H9 (cell line): ENCODE measurements at regions not wholly inside any gene's neighbourhood (a gene's known extent, or its start where the extent isn't known, plus 50 kb on each side); places are given as distances from the start of the nearest gene placed in this dataset.

Experiments
- DNase-seq: peaks from one replicate; pipeline ENCODE4 v3.0.0-alpha.2; 2017
- H2AFZ ChIP-seq: one replicate; pipeline ENCODE4 v1.6.1; 2013; ENCODE audit warnings: mild to moderate bottlenecking, low read length, control low read depth, moderate library complexity
- H2AK5ac ChIP-seq: 2 replicates; pipeline ENCODE4 v1.6.1; 2013; ENCODE audit warnings: low read length, control low read depth, mixed read lengths; ENCODE audit not compliant: insufficient read length
- H2BK120ac ChIP-seq: one replicate; pipeline ENCODE4 v1.6.1; 2013; ENCODE audit warnings: low read depth, mild to moderate bottlenecking, low read length, control low read depth, inconsistent platforms; ENCODE audit not compliant: poor library complexity, severe bottlenecking
- H2BK12ac ChIP-seq: 2 replicates; pipeline ENCODE4 v1.6.1; 2013; ENCODE audit warnings: low read length, control low read depth, mixed read lengths, low read depth; ENCODE audit not compliant: insufficient read length
- H2BK15ac ChIP-seq: 2 replicates; pipeline ENCODE4 v1.6.1; 2013; ENCODE audit warnings: low read depth, low read length, control low read depth
- H2BK20ac ChIP-seq: one replicate; pipeline ENCODE4 v1.6.1; 2013; ENCODE audit warnings: low read depth, mild to moderate bottlenecking, low read length, control low read depth, inconsistent platforms; ENCODE audit not compliant: poor library complexity, severe bottlenecking
- H2BK5ac ChIP-seq: 2 replicates; pipeline ENCODE4 v1.6.1; 2013; ENCODE audit warnings: low read length, control low read depth, mixed read lengths; ENCODE audit not compliant: insufficient read length
- H3K14ac ChIP-seq: 2 replicates; pipeline ENCODE4 v1.6.1; 2013; ENCODE audit warnings: low read length, control low read depth; ENCODE audit not compliant: insufficient read depth
- H3K18ac ChIP-seq: 2 replicates; pipeline ENCODE4 v1.6.1; 2013; ENCODE audit warnings: low read depth, mild to moderate bottlenecking, mixed read lengths, low read length, control low read depth; ENCODE audit not compliant: insufficient read length
- H3K23ac ChIP-seq: 2 replicates; pipeline ENCODE4 v1.6.1; 2013; ENCODE audit warnings: low read length, control low read depth, mixed read lengths, low read depth; ENCODE audit not compliant: insufficient read length
- H3K23me2 ChIP-seq: 2 replicates; pipeline ENCODE4 v1.6.1; 2013; ENCODE audit warnings: low read depth, mild to moderate bottlenecking, mixed read lengths, low read length, control low read depth; ENCODE audit not compliant: insufficient read length, poor library complexity, severe bottlenecking
- H3K27ac ChIP-seq: 2 replicates; pipeline ENCODE4 v1.5.1; 2013; ENCODE audit warnings: low read length, control low read depth, mixed read lengths, low read depth; ENCODE audit not compliant: insufficient read length
- H3K27me3 ChIP-seq: 2 replicates; pipeline ENCODE4 v1.6.1; 2013; ENCODE audit warnings: low read length, control low read depth, inconsistent platforms; ENCODE audit not compliant: insufficient read depth
- H3K4ac ChIP-seq: 2 replicates; pipeline ENCODE4 v1.6.1; 2013; ENCODE audit warnings: low read depth, mild to moderate bottlenecking, control low read depth, inconsistent platforms, low read length, moderate library complexity
- H3K4me1 ChIP-seq: 2 replicates; pipeline ENCODE4 v1.6.1; 2013; ENCODE audit warnings: low read length, control low read depth, inconsistent platforms; ENCODE audit not compliant: insufficient read depth
- H3K4me2 ChIP-seq: 2 replicates; pipeline ENCODE4 v1.6.1; 2013; ENCODE audit warnings: low read length, control low read depth, mixed read lengths; ENCODE audit not compliant: insufficient read length, insufficient read depth
- H3K56ac ChIP-seq: 2 replicates; pipeline ENCODE4 v1.6.1; 2013; ENCODE audit warnings: low read depth, mild to moderate bottlenecking, mixed read lengths, low read length, control low read depth; ENCODE audit not compliant: insufficient read length
- H3K79me1 ChIP-seq: 2 replicates; pipeline ENCODE4 v1.6.1; 2013; ENCODE audit warnings: low read depth, mild to moderate bottlenecking, moderate library complexity, low read length, control low read depth, inconsistent platforms; ENCODE audit not compliant: insufficient read depth, poor library complexity, severe bottlenecking
- H3K79me2 ChIP-seq: 2 replicates; pipeline ENCODE4 v1.6.1; 2013; ENCODE audit warnings: low read length, control low read depth, inconsistent platforms; ENCODE audit not compliant: insufficient read depth
- H3K9ac ChIP-seq: 2 replicates; pipeline ENCODE4 v1.6.1; 2013; ENCODE audit warnings: low read length, control low read depth, mixed read lengths; ENCODE audit not compliant: insufficient read length; ENCODE audit errors: extremely low read depth
- H3K9me3 ChIP-seq: one replicate; pipeline ENCODE4 v1.6.1; 2013; ENCODE audit warnings: low read depth, low read length, inconsistent platforms; ENCODE audit not compliant: control insufficient read depth
- H3T11ph ChIP-seq: one replicate; pipeline ENCODE4 v1.6.1; 2013; ENCODE audit warnings: mild to moderate bottlenecking, low read length, control low read depth, inconsistent platforms
- H4K20me1 ChIP-seq: one replicate; pipeline ENCODE4 v1.6.1; 2013; ENCODE audit not compliant: control insufficient read depth, insufficient read length, insufficient read depth
- H4K5ac ChIP-seq: 2 replicates; pipeline ENCODE4 v1.6.1; 2013; ENCODE audit warnings: low read depth, mild to moderate bottlenecking, mixed read lengths, low read length, control low read depth; ENCODE audit not compliant: insufficient read length
- H4K8ac ChIP-seq: replicated peaks from 2 replicates; pipeline ENCODE4 v1.6.1; 2013; ENCODE audit warnings: low read length, control low read depth, mixed read lengths, low read depth; ENCODE audit not compliant: insufficient read length
- H4K91ac ChIP-seq: 2 replicates; pipeline ENCODE4 v1.6.1; 2013; ENCODE audit warnings: low read depth, mild to moderate bottlenecking, moderate library complexity, mixed read lengths, low read length, control low read depth; ENCODE audit not compliant: insufficient read length
- H3K27ac Mint-ChIP-seq, 3 experiments: 2 replicates in 2 of 3; 3 replicates in 1 of 3; pipeline ENCODE4 v1.8.0; 2020 to 2021; ENCODE audit warnings: mixed read lengths in 3 of 3, mild to moderate bottlenecking in 1 of 3, moderate library complexity in 1 of 3
- H3K27me3 Mint-ChIP-seq: 2 replicates; pipeline ENCODE4 v1.8.0; 2021; ENCODE audit warnings: low read depth, mild to moderate bottlenecking, moderate library complexity, mixed read lengths
- H3K36me3 Mint-ChIP-seq, 3 experiments: 2 replicates in 2 of 3; 3 replicates in 1 of 3; pipeline ENCODE4 v1.8.0; 2020 to 2021; ENCODE audit warnings: low read depth in 3 of 3, mixed read lengths in 3 of 3; ENCODE audit not compliant: insufficient read depth in 1 of 3
- H3K4me1 Mint-ChIP-seq, 2 experiments: 2 replicates each; pipeline ENCODE4 v1.8.0; 2020; ENCODE audit warnings: mixed read lengths in 2 of 2
- H3K4me3 Mint-ChIP-seq, 2 experiments: 2 replicates in 1 of 2; 3 replicates in 1 of 2; pipeline ENCODE4 v1.8.0; 2020 to 2021; ENCODE audit warnings: mild to moderate bottlenecking in 2 of 2, mixed read lengths in 2 of 2, moderate library complexity in 1 of 2
- H3K9me3 Mint-ChIP-seq, 2 experiments: 2 replicates in 1 of 2; 3 replicates in 1 of 2; pipeline ENCODE4 v1.8.0; 2020; ENCODE audit warnings: mild to moderate bottlenecking in 2 of 2, mixed read lengths in 2 of 2, moderate library complexity in 1 of 2
- WGBS: extraction: QIAGEN DNeasy Blood & Tissue Kit; methylation state at CpG from one replicate; pipeline ENCODE4 v1.1.7; 2013; ENCODE audit warnings: missing lambda C conversion rate, low lambda C conversion rate, mixed read lengths; ENCODE audit not compliant: insufficient read length; ENCODE audit errors: extremely low coverage; 5-methylcytosine and 5-hydroxymethylcytosine counted together
- TF ChIP-seq, protein P1 (sequence below): fragments of 200-600 bp; sonication (generic); conservative IDR thresholded peaks from 3 replicates; pipeline ENCODE4 v1.8.0; 2021; ENCODE audit warnings: antibody characterized with exemption, mild to moderate bottlenecking

DNA sequence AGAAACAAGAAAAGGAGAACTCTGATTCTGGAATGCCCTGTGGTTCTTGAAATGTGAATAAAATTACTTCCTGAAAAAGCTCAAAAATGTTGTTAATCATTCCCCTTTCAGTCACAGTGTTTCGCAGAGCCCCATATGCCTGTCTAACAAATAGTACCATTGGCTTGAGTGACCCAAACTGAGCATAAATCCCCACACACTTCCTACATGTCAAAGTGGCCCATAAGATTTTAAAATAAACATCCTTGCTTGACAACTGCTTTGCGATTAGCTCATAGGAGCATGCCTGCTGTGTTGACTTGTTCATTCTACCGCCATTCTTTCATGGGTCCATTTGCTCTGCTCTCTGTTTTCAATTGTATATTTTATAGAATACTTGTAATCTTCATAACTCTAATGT is 377.8 kb upstream of the SMIM21 start:
- no peaks in the 10 kb centered on the region for H3K27me3 ChIP-seq
- no peak overlapping the region for H3K4me2 ChIP-seq
- H3K9ac ChIP-seq, result no peak overlapping the region
- no peak overlapping the region for H2BK120ac ChIP-seq
- H3T11ph ChIP-seq, result no peak overlapping the region
- H3K4me1 ChIP-seq, result no peaks in the 10 kb centered on the region; the same call in 1 of the 2 replicates
- peaks cover 9% of the 10 kb centered on the region in 2 experiments for H3K4me1 Mint-ChIP-seq
- no peaks in the 10 kb centered on the region for H3K79me1 ChIP-seq
- no peaks in the 10 kb centered on the region for H3K9me3 Mint-ChIP-seq
- H3K56ac ChIP-seq, result no peak overlapping the region
- no CpG with 5 or more reads among the region's 3 CpGs for WGBS
- TF ChIP-seq, protein P1, sequence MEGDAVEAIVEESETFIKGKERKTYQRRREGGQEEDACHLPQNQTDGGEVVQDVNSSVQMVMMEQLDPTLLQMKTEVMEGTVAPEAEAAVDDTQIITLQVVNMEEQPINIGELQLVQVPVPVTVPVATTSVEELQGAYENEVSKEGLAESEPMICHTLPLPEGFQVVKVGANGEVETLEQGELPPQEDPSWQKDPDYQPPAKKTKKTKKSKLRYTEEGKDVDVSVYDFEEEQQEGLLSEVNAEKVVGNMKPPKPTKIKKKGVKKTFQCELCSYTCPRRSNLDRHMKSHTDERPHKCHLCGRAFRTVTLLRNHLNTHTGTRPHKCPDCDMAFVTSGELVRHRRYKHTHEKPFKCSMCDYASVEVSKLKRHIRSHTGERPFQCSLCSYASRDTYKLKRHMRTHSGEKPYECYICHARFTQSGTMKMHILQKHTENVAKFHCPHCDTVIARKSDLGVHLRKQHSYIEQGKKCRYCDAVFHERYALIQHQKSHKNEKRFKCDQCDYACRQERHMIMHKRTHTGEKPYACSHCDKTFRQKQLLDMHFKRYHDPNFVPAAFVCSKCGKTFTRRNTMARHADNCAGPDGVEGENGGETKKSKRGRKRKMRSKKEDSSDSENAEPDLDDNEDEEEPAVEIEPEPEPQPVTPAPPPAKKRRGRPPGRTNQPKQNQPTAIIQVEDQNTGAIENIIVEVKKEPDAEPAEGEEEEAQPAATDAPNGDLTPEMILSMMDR, result no peak
- H4K8ac ChIP-seq, result no peak overlapping the region
- no peak for DNase-seq
- no peak overlapping the region for H3K4me3 Mint-ChIP-seq
- H4K91ac ChIP-seq, result no peak overlapping the region
- no peak overlapping the region for H2AK5ac ChIP-seq
- H3K23me2 ChIP-seq, result no peaks in the 10 kb centered on the region
- no peaks in the 10 kb centered on the region for H3K9me3 ChIP-seq
- no peak overlapping the region for H3K27ac Mint-ChIP-seq
- no peaks in the 10 kb centered on the region for H3K36me3 Mint-ChIP-seq
- H3K79me2 ChIP-seq, result no peaks in the 10 kb centered on the region
- no peak overlapping the region for H2BK12ac ChIP-seq
- no peak overlapping the region for H2BK15ac ChIP-seq
- H4K20me1 ChIP-seq, result no peaks in the 10 kb centered on the region
- H3K27me3 Mint-ChIP-seq, result no peaks in the 10 kb centered on the region
- no peak overlapping the region for H3K14ac ChIP-seq
- no peak overlapping the region for H3K4ac ChIP-seq
- H3K23ac ChIP-seq, result no peak overlapping the region
- H2BK5ac ChIP-seq, result no peak overlapping the region
- H3K18ac ChIP-seq, result no peak overlapping the region
- no peak overlapping the region for H2AFZ ChIP-seq
- no peak overlapping the region for H2BK20ac ChIP-seq
- H3K27ac ChIP-seq, result no peak overlapping the region
- H4K5ac ChIP-seq, result no peak overlapping the region
